Thoracic aorta (tissue), 2 donors: ENCODE measurements at regions not wholly inside any gene's neighbourhood (a gene's known extent, or its start where the extent isn't known, plus 50 kb on each side); places are given as distances from the start of the nearest gene placed in this dataset.

Source experiments
- ATAC-seq: fragments of 150-250 bp; one replicate; pipeline ENCODE4 v1.8.0; 2017; ENCODE audit warnings: low read depth; ENCODE audit not compliant: insufficient number of reproducible peaks, low FRiP score
- DNase-seq: peaks from one replicate; pipeline ENCODE4 v3.0.0-alpha.2; 2020; ENCODE audit warnings: low spot score
- H3K27ac ChIP-seq, 2 donors: fragments of 200-600 bp; sonication (generic); 1 replicate in 1 of 2; 2 replicates in 1 of 2; pipeline ENCODE4 v1.5.1; 2016; ENCODE audit warnings: mild to moderate bottlenecking in 2 of 2, moderate library complexity in 2 of 2
- H3K27me3 ChIP-seq: fragments of 200-600 bp; sonication (generic); replicated peaks from 2 replicates; pipeline ENCODE4 v1.6.0; 2016; ENCODE audit warnings: mild to moderate bottlenecking; ENCODE audit not compliant: insufficient read depth
- H3K36me3 ChIP-seq: fragments of 200-600 bp; sonication (generic); one replicate; pipeline ENCODE4 v1.5.1; 2016
- H3K4me1 ChIP-seq, 2 donors: fragments of 200-600 bp; sonication (generic); 1 replicate in 1 of 2; 2 replicates in 1 of 2; pipeline versions ENCODE4 v1.5.1 to v1.6.0; 2016; ENCODE audit warnings: low read depth in 2 of 2, mild to moderate bottlenecking in 1 of 2; ENCODE audit not compliant: control insufficient read depth in 1 of 2
- H3K4me3 ChIP-seq: fragments of 200-600 bp; sonication (generic); 2 replicates; pipeline ENCODE4 v1.5.1; 2016; ENCODE audit warnings: mild to moderate bottlenecking
- H3K9me3 ChIP-seq: fragments of 200-600 bp; sonication (generic); 2 replicates; pipeline ENCODE4 v1.5.1; 2016
- CTCF ChIP-seq: fragments of 200-600 bp; sonication (generic); IDR thresholded peaks from one replicate; pipeline ENCODE4 v1.5.1; 2019; ENCODE audit warnings: antibody characterized with exemption

GRCh38 chr5:60453186-60453976 is 246.6 kb downstream of the DEPDC1B start:
- no peaks in the 10 kb centered on the region for H3K9me3 ChIP-seq
- peaks cover 0 to 19% of the 10 kb centered on the region in 2 donors for H3K4me1 ChIP-seq
- H3K27me3 ChIP-seq: no peaks in the 10 kb centered on the region
- no peak for ATAC-seq
- no peak for DNase-seq
- TF ChIP-seq CTCF: no peak
- H3K4me3 ChIP-seq: no peak overlapping the region
- H3K27ac ChIP-seq: no peak overlapping the region
- no peaks in the 10 kb centered on the region for H3K36me3 ChIP-seq

DNA sequence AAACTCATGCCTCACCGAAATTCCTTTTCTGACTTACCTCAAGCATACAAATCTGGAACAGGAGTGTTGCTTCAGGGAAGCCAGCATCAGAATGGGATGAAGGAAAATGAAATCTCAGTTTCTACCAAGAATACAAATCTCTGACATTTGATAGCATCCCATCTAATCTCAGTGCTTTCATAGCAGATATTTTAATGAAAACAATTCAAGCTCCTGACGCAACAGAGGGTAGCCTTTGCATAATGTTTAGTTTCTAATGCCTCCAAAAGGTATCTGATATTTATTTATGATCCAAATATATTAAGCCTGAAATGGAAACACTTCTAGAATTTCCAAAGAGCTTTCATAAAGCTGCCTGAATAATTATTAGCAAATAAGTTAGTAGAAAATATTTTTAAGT is 251.4 kb downstream of the DEPDC1B start:
- ATAC-seq (peak; percentile 43), DNase-seq (no peak)
- no peak overlapping the region for H3K27ac ChIP-seq
- no peak for TF ChIP-seq CTCF
- H3K4me3 ChIP-seq: no peak overlapping the region
- peaks cover 0 to 29% of the 10 kb centered on the region in 2 donors for H3K4me1 ChIP-seq
- no peaks in the 10 kb centered on the region for H3K27me3 ChIP-seq
- H3K36me3 ChIP-seq: no peaks in the 10 kb centered on the region
- H3K9me3 ChIP-seq: no peaks in the 10 kb centered on the region

DNA sequence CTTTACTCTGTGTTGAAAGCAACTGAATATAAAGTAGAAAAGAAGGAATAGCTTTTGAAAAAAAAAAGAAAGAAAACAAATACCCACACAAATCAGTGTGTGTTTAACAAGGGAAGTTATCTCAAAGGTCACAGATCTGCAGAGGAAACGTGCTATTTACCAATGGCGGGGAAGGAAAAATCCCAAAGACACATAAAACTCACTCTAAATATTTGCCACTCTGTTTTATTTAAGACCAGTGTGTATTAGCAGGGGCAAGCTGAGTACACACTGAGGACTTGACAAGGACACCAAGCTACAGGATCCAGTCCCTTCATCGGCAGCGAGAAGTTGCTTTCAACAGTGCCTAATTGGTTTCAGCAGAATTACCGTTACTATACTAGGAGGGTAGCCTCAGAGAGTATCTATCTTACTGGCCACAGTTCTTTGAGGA is 252.5 kb downstream of the DEPDC1B start:
- no peak overlapping the region for H3K27ac ChIP-seq
- DNase-seq: no peak
- no peaks in the 10 kb centered on the region for H3K36me3 ChIP-seq
- no peaks in the 10 kb centered on the region for H3K9me3 ChIP-seq
- TF ChIP-seq CTCF: no peak
- no peaks in the 10 kb centered on the region for H3K27me3 ChIP-seq
- ATAC-seq: no peak
- peaks cover 0 to 29% of the 10 kb centered on the region in 2 donors for H3K4me1 ChIP-seq
- H3K4me3 ChIP-seq: no peak overlapping the region

DNA sequence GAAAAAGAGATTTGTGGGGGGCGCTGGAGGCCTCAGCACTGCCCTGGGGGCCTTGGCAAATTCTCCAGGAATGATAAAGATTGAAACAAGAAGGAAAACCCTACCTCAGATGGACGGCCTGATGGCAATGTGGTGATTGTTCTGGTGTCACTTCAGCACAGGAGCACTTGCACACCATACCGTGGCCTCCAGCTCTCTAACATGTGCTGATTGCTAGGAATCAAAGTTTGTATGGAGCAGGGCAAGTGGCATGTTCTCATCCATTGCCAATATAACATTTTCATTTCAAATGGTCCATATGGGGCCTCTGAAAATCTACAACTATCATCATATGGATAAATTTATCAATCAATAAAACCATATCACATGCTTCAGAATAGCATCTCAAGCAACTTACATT is 253.0 kb downstream of the DEPDC1B start:
- Histone ChIP-seq H3K4me1 (peaks cover 0 to 29% of the 10 kb centered on the region in 2 donors), H3K9me3 (no peaks in the 10 kb centered on the region), H3K36me3 (no peaks in the 10 kb centered on the region), H3K27ac (no peak overlapping the region), H3K27me3 (no peaks in the 10 kb centered on the region), H3K4me3 (no peak overlapping the region)
- DNase-seq (no peak), ATAC-seq (no peak)
- TF ChIP-seq CTCF: no peak

- Histone ChIP-seq H3K9me3 (no peaks in the 10 kb centered on the region), H3K4me3 (no peak overlapping the region), H3K27me3 (no peaks in the 10 kb centered on the region), H3K36me3 (no peaks in the 10 kb centered on the region), H3K4me1 (peaks cover 0 to 29% of the 10 kb centered on the region in 2 donors), H3K27ac (no peak overlapping the region)
- no peak for ATAC-seq
- no peak for TF ChIP-seq CTCF
- DNase-seq: no peak
These were observed 254.0 kb downstream of the DEPDC1B start for GRCh38 chr5:60445921-60446320.
